ENCODE measurements at regions not wholly inside any gene's neighbourhood (a gene's known extent, or its start where the extent isn't known, plus 50 kb on each side); places are given as distances from the start of the nearest gene placed in this dataset.
"Not testable (repeated sequence)": the region's sequence is repeated elsewhere in the genome, so short reads cannot be mapped to it uniquely, and the experiment has no call there.

GRCh38 chr1:98110674-98111073, 189.8 kb upstream of the DPYD start:
- Histone ChIP-seq H3K9ac (ENCODE audit: low read length) (no peak overlapping the region), H3K36me3 (ENCODE audit: control insufficient read depth, low read depth, low read length) (no peaks in the 10 kb centered on the region), H3K27me3 (ENCODE audit: control insufficient read depth, insufficient read depth, low read length) (no peaks in the 10 kb centered on the region), H3K9me3 (ENCODE audit: control insufficient read depth, low read depth, low read length) (peaks cover 8% of the 10 kb centered on the region), H3K4me3 (ENCODE audit: low read length) (no peak overlapping the region), H3K27ac (ENCODE audit: low read length) (no peak overlapping the region), H3K4me1 (ENCODE audit: control insufficient read depth, low read depth, low read length) (no peaks in the 10 kb centered on the region)

GRCh38 chr1:98108378-98108777, 187.5 kb upstream of the DPYD start:
- H3K9me3 ChIP-seq (ENCODE audit: control insufficient read depth, low read depth, low read length); H3K27me3 ChIP-seq (ENCODE audit: control insufficient read depth, insufficient read depth, low read length); H3K27ac ChIP-seq (ENCODE audit: low read length); H3K4me1 ChIP-seq (ENCODE audit: control insufficient read depth, low read depth, low read length); H3K36me3 ChIP-seq (ENCODE audit: control insufficient read depth, low read depth, low read length); H3K9ac ChIP-seq (ENCODE audit: low read length); H3K4me3 ChIP-seq (ENCODE audit: low read length): not testable (repeated sequence)

GRCh38 chr1:98107256-98107655, 186.4 kb upstream of the DPYD start:
- no peaks in the 10 kb centered on the region for H3K27me3 ChIP-seq (ENCODE audit: control insufficient read depth, insufficient read depth, low read length)
- H3K36me3 ChIP-seq (ENCODE audit: control insufficient read depth, low read depth, low read length): no peaks in the 10 kb centered on the region
- no peak overlapping the region for H3K4me3 ChIP-seq (ENCODE audit: low read length)
- H3K9me3 ChIP-seq (ENCODE audit: control insufficient read depth, low read depth, low read length): peaks cover 8% of the 10 kb centered on the region
- no peak overlapping the region for H3K9ac ChIP-seq (ENCODE audit: low read length)
- no peak overlapping the region for H3K27ac ChIP-seq (ENCODE audit: low read length)
- no peaks in the 10 kb centered on the region for H3K4me1 ChIP-seq (ENCODE audit: control insufficient read depth, low read depth, low read length)

GRCh38 chr1:98104289-98104688, 183.5 kb upstream of the DPYD start:
- Histone ChIP-seq H3K4me1 (ENCODE audit: control insufficient read depth, low read depth, low read length) (no peaks in the 10 kb centered on the region), H3K9ac (ENCODE audit: low read length) (no peak overlapping the region), H3K36me3 (ENCODE audit: control insufficient read depth, low read depth, low read length) (no peaks in the 10 kb centered on the region), H3K27me3 (ENCODE audit: control insufficient read depth, insufficient read depth, low read length) (no peaks in the 10 kb centered on the region), H3K9me3 (ENCODE audit: control insufficient read depth, low read depth, low read length) (peaks cover 8% of the 10 kb centered on the region), H3K27ac (ENCODE audit: low read length) (no peak overlapping the region), H3K4me3 (ENCODE audit: low read length) (no peak overlapping the region)

- Histone ChIP-seq H3K4me1 (ENCODE audit: control insufficient read depth, low read depth, low read length) (no peaks in the 10 kb centered on the region), H3K9ac (ENCODE audit: low read length) (no peak overlapping the region), H3K36me3 (ENCODE audit: control insufficient read depth, low read depth, low read length) (no peaks in the 10 kb centered on the region), H3K9me3 (ENCODE audit: control insufficient read depth, low read depth, low read length) (peaks cover 8% of the 10 kb centered on the region), H3K27me3 (ENCODE audit: control insufficient read depth, insufficient read depth, low read length) (no peaks in the 10 kb centered on the region), H3K27ac (ENCODE audit: low read length) (no peak overlapping the region), H3K4me3 (ENCODE audit: low read length) (no peak overlapping the region)
Observed at GRCh38 chr1:98103617-98104285, 182.9 kb upstream of the DPYD start.

GRCh38 chr1:98102345-98103030, 181.7 kb upstream of the DPYD start:
- H3K9ac ChIP-seq (ENCODE audit: low read length): no peak overlapping the region
- no peaks in the 10 kb centered on the region for H3K27me3 ChIP-seq (ENCODE audit: control insufficient read depth, insufficient read depth, low read length)
- H3K27ac ChIP-seq (ENCODE audit: low read length): no peak overlapping the region
- H3K4me3 ChIP-seq (ENCODE audit: low read length): no peak overlapping the region
- H3K9me3 ChIP-seq (ENCODE audit: control insufficient read depth, low read depth, low read length): peaks cover 5% of the 10 kb centered on the region
- no peaks in the 10 kb centered on the region for H3K36me3 ChIP-seq (ENCODE audit: control insufficient read depth, low read depth, low read length)
- no peaks in the 10 kb centered on the region for H3K4me1 ChIP-seq (ENCODE audit: control insufficient read depth, low read depth, low read length)

- no peaks in the 10 kb centered on the region for H3K9me3 ChIP-seq (ENCODE audit: control insufficient read depth, low read depth, low read length)
- H3K27me3 ChIP-seq (ENCODE audit: control insufficient read depth, insufficient read depth, low read length): no peaks in the 10 kb centered on the region
- no peaks in the 10 kb centered on the region for H3K36me3 ChIP-seq (ENCODE audit: control insufficient read depth, low read depth, low read length)
- H3K4me1 ChIP-seq (ENCODE audit: control insufficient read depth, low read depth, low read length): no peaks in the 10 kb centered on the region
- H3K9ac ChIP-seq (ENCODE audit: low read length): no peak overlapping the region
- H3K27ac ChIP-seq (ENCODE audit: low read length): no peak overlapping the region
- H3K4me3 ChIP-seq (ENCODE audit: low read length): no peak overlapping the region
Observed at GRCh38 chr1:98101364-98101763, 180.5 kb upstream of the DPYD start.

- Histone ChIP-seq H3K4me1 (ENCODE audit: control insufficient read depth, low read depth, low read length) (no peaks in the 10 kb centered on the region), H3K9ac (ENCODE audit: low read length) (no peak overlapping the region), H3K36me3 (ENCODE audit: control insufficient read depth, low read depth, low read length) (no peaks in the 10 kb centered on the region), H3K27me3 (ENCODE audit: control insufficient read depth, insufficient read depth, low read length) (no peaks in the 10 kb centered on the region), H3K27ac (ENCODE audit: low read length) (no peak overlapping the region), H3K4me3 (ENCODE audit: low read length) (no peak overlapping the region), H3K9me3 (ENCODE audit: control insufficient read depth, low read depth, low read length) (no peaks in the 10 kb centered on the region)
Observed at GRCh38 chr1:98099501-98099900, 178.7 kb upstream of the DPYD start.

- H3K4me3 ChIP-seq (ENCODE audit: low read length): no peak overlapping the region
- H3K4me1 ChIP-seq (ENCODE audit: control insufficient read depth, low read depth, low read length): no peaks in the 10 kb centered on the region
- H3K27ac ChIP-seq (ENCODE audit: low read length): no peak overlapping the region
- no peak overlapping the region for H3K9ac ChIP-seq (ENCODE audit: low read length)
- no peaks in the 10 kb centered on the region for H3K27me3 ChIP-seq (ENCODE audit: control insufficient read depth, insufficient read depth, low read length)
- H3K36me3 ChIP-seq (ENCODE audit: control insufficient read depth, low read depth, low read length): no peaks in the 10 kb centered on the region
- no peaks in the 10 kb centered on the region for H3K9me3 ChIP-seq (ENCODE audit: control insufficient read depth, low read depth, low read length)
Observed at GRCh38 chr1:98098473-98098872, 177.6 kb upstream of the DPYD start.

GRCh38 chr1:98090351-98090750, 169.5 kb upstream of the DPYD start:
- Histone ChIP-seq H3K9me3 (ENCODE audit: control insufficient read depth, low read depth, low read length) (no peaks in the 10 kb centered on the region), H3K4me3 (ENCODE audit: low read length) (no peak overlapping the region), H3K36me3 (ENCODE audit: control insufficient read depth, low read depth, low read length) (no peaks in the 10 kb centered on the region), H3K27ac (ENCODE audit: low read length) (no peak overlapping the region), H3K9ac (ENCODE audit: low read length) (no peak overlapping the region), H3K4me1 (ENCODE audit: control insufficient read depth, low read depth, low read length) (peaks cover 7% of the 10 kb centered on the region), H3K27me3 (ENCODE audit: control insufficient read depth, insufficient read depth, low read length) (no peaks in the 10 kb centered on the region)

GRCh38 chr1:98088381-98088780, 167.5 kb upstream of the DPYD start:
- H3K27me3 ChIP-seq (ENCODE audit: control insufficient read depth, insufficient read depth, low read length): no peaks in the 10 kb centered on the region
- H3K4me3 ChIP-seq (ENCODE audit: low read length): no peak overlapping the region
- no peaks in the 10 kb centered on the region for H3K36me3 ChIP-seq (ENCODE audit: control insufficient read depth, low read depth, low read length)
- no peaks in the 10 kb centered on the region for H3K9me3 ChIP-seq (ENCODE audit: control insufficient read depth, low read depth, low read length)
- H3K9ac ChIP-seq (ENCODE audit: low read length): no peak overlapping the region
- peaks cover 7% of the 10 kb centered on the region for H3K4me1 ChIP-seq (ENCODE audit: control insufficient read depth, low read depth, low read length)
- no peak overlapping the region for H3K27ac ChIP-seq (ENCODE audit: low read length)

GRCh38 chr1:98086796-98087441, 166.1 kb upstream of the DPYD start:
- H3K9ac ChIP-seq (ENCODE audit: low read length): no peak overlapping the region
- peaks cover 7% of the 10 kb centered on the region for H3K4me1 ChIP-seq (ENCODE audit: control insufficient read depth, low read depth, low read length)
- H3K9me3 ChIP-seq (ENCODE audit: control insufficient read depth, low read depth, low read length): no peaks in the 10 kb centered on the region
- no peak overlapping the region for H3K4me3 ChIP-seq (ENCODE audit: low read length)
- no peaks in the 10 kb centered on the region for H3K36me3 ChIP-seq (ENCODE audit: control insufficient read depth, low read depth, low read length)
- no peak overlapping the region for H3K27ac ChIP-seq (ENCODE audit: low read length)
- H3K27me3 ChIP-seq (ENCODE audit: control insufficient read depth, insufficient read depth, low read length): no peaks in the 10 kb centered on the region
